H1 (cell line): ENCODE measurements at regions not wholly inside any gene's neighbourhood (a gene's known extent, or its start where the extent isn't known, plus 50 kb on each side); places are given as distances from the start of the nearest gene placed in this dataset.

Experiments used
- CHD1 ChIP-seq: IDR thresholded peaks from 2 replicates; pipeline ENCODE4 v1.6.1; 2012; ENCODE audit warnings: low read depth, low read length, improper control_type of control experiment
- SIRT6 ChIP-seq: IDR thresholded peaks from one replicate; pipeline ENCODE4 v1.7.1; 2012; ENCODE audit warnings: low read length, inconsistent platforms
- SP4 ChIP-seq: IDR thresholded peaks from 2 replicates; pipeline ENCODE4 v1.6.1; 2012; ENCODE audit warnings: low read length, inconsistent platforms
- TF ChIP-seq, protein P1 (sequence below): IDR thresholded peaks from 2 replicates; pipeline ENCODE4 v1.6.1; 2012; ENCODE audit warnings: inconsistent platforms

DNA sequence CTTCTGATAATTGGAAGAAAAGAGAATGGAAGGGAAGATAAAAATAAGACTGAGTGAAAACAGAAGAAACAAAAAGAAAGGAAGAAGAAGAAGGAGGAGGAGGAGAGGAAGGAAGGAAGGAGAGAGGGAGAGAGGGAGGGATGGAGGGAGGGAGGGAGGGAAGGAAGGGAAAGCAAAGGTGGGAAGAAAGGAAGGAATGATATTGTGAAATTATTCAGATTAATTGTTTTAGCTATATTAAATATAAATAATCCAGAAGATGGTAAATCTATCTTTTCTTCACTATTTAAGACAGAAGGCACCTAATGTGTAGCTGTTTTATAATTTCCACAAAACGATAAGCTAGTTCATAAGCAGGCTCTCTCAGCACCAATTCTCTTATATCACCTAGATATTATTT, 191.3 kb upstream of the LRRC7 start (continued):
- TF ChIP-seq CHD1 (no peak), SP4 (no peak), SIRT6 (no peak)
- TF ChIP-seq, protein P1, sequence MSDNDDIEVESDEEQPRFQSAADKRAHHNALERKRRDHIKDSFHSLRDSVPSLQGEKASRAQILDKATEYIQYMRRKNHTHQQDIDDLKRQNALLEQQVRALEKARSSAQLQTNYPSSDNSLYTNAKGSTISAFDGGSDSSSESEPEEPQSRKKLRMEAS, result no peak
